ENCODE measurements at regions not wholly inside any gene's neighbourhood (a gene's known extent, or its start where the extent isn't known, plus 50 kb on each side); places are given as distances from the start of the nearest gene placed in this dataset.
"Not testable (repeated sequence)": the region's sequence is repeated elsewhere in the genome, so short reads cannot be mapped to it uniquely, and the experiment has no call there.

- Mint-ChIP-seq H3K9me3 (ENCODE audit: low read depth) (peaks cover 36% of the 10 kb centered on the region), H3K27ac (ENCODE audit: unreplicated experiment) (no peak overlapping the region), H3K4me3 (ENCODE audit: unreplicated experiment) (no peak overlapping the region), H3K36me3 (ENCODE audit: low read depth) (no peaks in the 10 kb centered on the region), H3K27me3 (ENCODE audit: low read depth) (no peaks in the 10 kb centered on the region), H3K4me1 (ENCODE audit: low read depth) (peaks cover 23% of the 10 kb centered on the region)
- DNase-seq (ENCODE audit: low spot score), result no peak
- no peak for TF ChIP-seq CTCF (IDR thresholded peaks at IDR 0.05)
Measured at GRCh38 chrX:40863671-40864070, 128.3 kb upstream of the MED14 start.

GRCh38 chrX:40864972-40865371, 129.6 kb upstream of the MED14 start:
- H3K27ac Mint-ChIP-seq (ENCODE audit: unreplicated experiment), result no peak overlapping the region
- peaks cover 23% of the 10 kb centered on the region for H3K4me1 Mint-ChIP-seq (ENCODE audit: low read depth)
- H3K36me3 Mint-ChIP-seq (ENCODE audit: low read depth), result no peaks in the 10 kb centered on the region
- DNase-seq (ENCODE audit: low spot score), result no peak
- peaks cover 34% of the 10 kb centered on the region for H3K9me3 Mint-ChIP-seq (ENCODE audit: low read depth)
- H3K4me3 Mint-ChIP-seq (ENCODE audit: unreplicated experiment), result no peak overlapping the region
- no peaks in the 10 kb centered on the region for H3K27me3 Mint-ChIP-seq (ENCODE audit: low read depth)
- no peak for TF ChIP-seq CTCF (IDR thresholded peaks at IDR 0.05)

GRCh38 chrX:40866893-40867292, 131.6 kb upstream of the MED14 start:
- no peak for DNase-seq (ENCODE audit: low spot score)
- Mint-ChIP-seq H3K27me3 (ENCODE audit: low read depth) (no peaks in the 10 kb centered on the region), H3K4me1 (ENCODE audit: low read depth) (peaks cover 30% of the 10 kb centered on the region), H3K4me3 (ENCODE audit: unreplicated experiment) (no peak overlapping the region), H3K36me3 (ENCODE audit: low read depth) (no peaks in the 10 kb centered on the region), H3K27ac (ENCODE audit: unreplicated experiment) (peak overlapping the region; percentile 84), H3K9me3 (ENCODE audit: low read depth) (peaks cover 33% of the 10 kb centered on the region)
- TF ChIP-seq CTCF (IDR thresholded peaks at IDR 0.05), result no peak

GRCh38 chrX:40867352-40867751, 132.0 kb upstream of the MED14 start:
- Mint-ChIP-seq H3K4me1 (ENCODE audit: low read depth) (peaks cover 32% of the 10 kb centered on the region), H3K36me3 (ENCODE audit: low read depth) (no peaks in the 10 kb centered on the region), H3K27ac (ENCODE audit: unreplicated experiment) (peak overlapping the region; percentile 84), H3K27me3 (ENCODE audit: low read depth) (no peaks in the 10 kb centered on the region), H3K4me3 (ENCODE audit: unreplicated experiment) (no peak overlapping the region), H3K9me3 (ENCODE audit: low read depth) (peaks cover 33% of the 10 kb centered on the region)
- DNase-seq (ENCODE audit: low spot score), result no peak
- TF ChIP-seq CTCF (IDR thresholded peaks at IDR 0.05), result no peak

- Mint-ChIP-seq H3K9me3 (ENCODE audit: low read depth) (peaks cover 33% of the 10 kb centered on the region), H3K36me3 (ENCODE audit: low read depth) (no peaks in the 10 kb centered on the region), H3K27ac (ENCODE audit: unreplicated experiment) (no peak overlapping the region), H3K4me3 (ENCODE audit: unreplicated experiment) (no peak overlapping the region), H3K4me1 (ENCODE audit: low read depth) (peaks cover 29% of the 10 kb centered on the region), H3K27me3 (ENCODE audit: low read depth) (no peaks in the 10 kb centered on the region)
- no peak for TF ChIP-seq CTCF (IDR thresholded peaks at IDR 0.05)
- no peak for DNase-seq (ENCODE audit: low spot score)
Measured at GRCh38 chrX:40868868-40869267, 133.5 kb upstream of the MED14 start.

GRCh38 chrX:40870982-40871381, 135.6 kb upstream of the MED14 start:
- not testable (repeated sequence) for H3K27me3 Mint-ChIP-seq (ENCODE audit: low read depth); H3K4me3 Mint-ChIP-seq (ENCODE audit: unreplicated experiment); H3K27ac Mint-ChIP-seq (ENCODE audit: unreplicated experiment); H3K36me3 Mint-ChIP-seq (ENCODE audit: low read depth); DNase-seq (ENCODE audit: low spot score)
- Mint-ChIP-seq H3K9me3 (ENCODE audit: low read depth) (peaks cover 30% of the 10 kb centered on the region), H3K4me1 (ENCODE audit: low read depth) (peaks cover 26% of the 10 kb centered on the region)

Data from chondrocyte (in vitro differentiated cells).